Small intestine (tissue), 7 donors: ENCODE measurements at regions not wholly inside any gene's neighbourhood (a gene's known extent, or its start where the extent isn't known, plus 50 kb on each side); places are given as distances from the start of the nearest gene placed in this dataset.

Experiments used
- DNase-seq, 2 donors: peaks; one replicate each; pipeline versions ENCODE4 v3.0.0 to v3.0.0-alpha.2; 2013
- FAIRE-seq: peaks from 2 replicates; lab custom pipeline; 2012; peaks lifted over from hg19 to GRCh38; lab: Jason Lieb, UNC
- H3K27ac ChIP-seq, 3 donors: one replicate each; pipeline ENCODE4 v1.5.1; 2013; ENCODE audit warnings: low read length in 2 of 3, mild to moderate bottlenecking in 2 of 3, control low read depth in 1 of 3, inconsistent platforms in 1 of 3, low read depth in 1 of 3, moderate library complexity in 1 of 3
- H3K27me3 ChIP-seq, 3 donors: one replicate each; pipeline ENCODE4 v1.6.1; 2013; ENCODE audit warnings: low read length in 3 of 3, inconsistent platforms in 1 of 3; ENCODE audit not compliant: control insufficient read depth in 3 of 3, insufficient read depth in 3 of 3
- H3K36me3 ChIP-seq, 3 donors: one replicate each; pipeline ENCODE4 v1.6.1; 2013; ENCODE audit warnings: low read length in 3 of 3, inconsistent platforms in 1 of 3, low read depth in 1 of 3, mild to moderate bottlenecking in 1 of 3, moderate library complexity in 1 of 3; ENCODE audit not compliant: control insufficient read depth in 3 of 3, insufficient read depth in 2 of 3
- H3K4me1 ChIP-seq, 3 donors: one replicate each; pipeline ENCODE4 v1.6.1; 2013; ENCODE audit warnings: low read length in 2 of 3, inconsistent platforms in 1 of 3, low read depth in 1 of 3, mild to moderate bottlenecking in 1 of 3, moderate library complexity in 1 of 3; ENCODE audit not compliant: control insufficient read depth in 3 of 3, insufficient read depth in 2 of 3
- H3K4me3 ChIP-seq, 3 donors: one replicate each; pipeline ENCODE4 v1.5.1; 2013; ENCODE audit warnings: low read length in 3 of 3, control low read depth in 1 of 3, inconsistent platforms in 1 of 3, low read depth in 1 of 3, mild to moderate bottlenecking in 1 of 3, moderate library complexity in 1 of 3
- H3K9me3 ChIP-seq, 2 donors: one replicate each; pipeline ENCODE4 v1.6.1; 2013; ENCODE audit warnings: low read depth in 1 of 2, low read length in 1 of 2; ENCODE audit not compliant: control insufficient read depth in 2 of 2, insufficient read depth in 1 of 2
- WGBS, 3 donors: extraction: QIAGEN DNeasy Blood & Tissue Kit; methylation state at CpG; one replicate each; pipeline ENCODE4 v1.1.7; 2013; 5-methylcytosine and 5-hydroxymethylcytosine counted together
- donor health status: healthy with polysubstance abuse.
- donor health status: control.
- donor health status: control.
- donor health status: Bipolar disorder and iron deficiency.
- donor health status: healthy.

GRCh38 chr16:9371713-9372448, 280.4 kb downstream of the HAPSTR1 start:
- no peaks in the 10 kb centered on the region for H3K36me3 ChIP-seq
- FAIRE-seq, result no peak
- H3K27ac ChIP-seq, result no peak overlapping the region
- no peaks in the 10 kb centered on the region for H3K4me1 ChIP-seq
- no peaks in the 10 kb centered on the region for H3K27me3 ChIP-seq
- H3K4me3 ChIP-seq, result no peak overlapping the region
- WGBS, 3 donors, result 91 to 93% (median 92%) methylated on average over 8 of the region's 8 CpGs
- no peak for DNase-seq
- H3K9me3 ChIP-seq, result peaks cover 0 to 2% of the 10 kb centered on the region in 2 donors

- Histone ChIP-seq H3K27me3 (no peaks in the 10 kb centered on the region), H3K9me3 (peaks cover 0 to 2% of the 10 kb centered on the region in 2 donors), H3K36me3 (no peaks in the 10 kb centered on the region), H3K4me3 (no peak overlapping the region), H3K27ac (no peak overlapping the region), H3K4me1 (no peaks in the 10 kb centered on the region)
- FAIRE-seq (no peak), DNase-seq (no peak)
- 64 to 79% (median 76%) methylated on average over 13 of the region's 13 CpGs for WGBS, 3 donors
Measured at GRCh38 chr16:9372934-9373890, 281.8 kb downstream of the HAPSTR1 start.

- 36 to 68% (median 67%) methylated on average over 7 of the region's 7 CpGs for WGBS, 3 donors
- Histone ChIP-seq H3K4me1 (no peaks in the 10 kb centered on the region), H3K4me3 (no peak overlapping the region), H3K36me3 (no peaks in the 10 kb centered on the region), H3K9me3 (peaks cover 0 to 2% of the 10 kb centered on the region in 2 donors), H3K27ac (no peak overlapping the region), H3K27me3 (no peaks in the 10 kb centered on the region)
- no peak for DNase-seq
- no peak for FAIRE-seq
Measured at GRCh38 chr16:9374061-9374460, 282.6 kb downstream of the HAPSTR1 start.

GRCh38 chr16:9378876-9379275, 287.4 kb downstream of the HAPSTR1 start:
- WGBS, 3 donors, result 62 to 78% (median 71%) methylated on average over 5 of the region's 5 CpGs
- FAIRE-seq, result no peak
- H3K27ac ChIP-seq, result no peak overlapping the region
- H3K9me3 ChIP-seq, result no peaks in the 10 kb centered on the region
- no peaks in the 10 kb centered on the region for H3K36me3 ChIP-seq
- no peak for DNase-seq
- no peaks in the 10 kb centered on the region for H3K27me3 ChIP-seq
- H3K4me1 ChIP-seq, result no peaks in the 10 kb centered on the region
- no peak overlapping the region for H3K4me3 ChIP-seq

GRCh38 chr16:9380221-9380620, 288.8 kb downstream of the HAPSTR1 start:
- WGBS, 3 donors, result 78 to 83% (median 83%) methylated on average over 3 of the region's 3 CpGs
- DNase-seq (no peak), FAIRE-seq (no peak)
- no peaks in the 10 kb centered on the region for H3K36me3 ChIP-seq
- H3K27me3 ChIP-seq, result no peaks in the 10 kb centered on the region
- H3K27ac ChIP-seq, result no peak overlapping the region
- no peaks in the 10 kb centered on the region for H3K9me3 ChIP-seq
- H3K4me1 ChIP-seq, result no peaks in the 10 kb centered on the region
- H3K4me3 ChIP-seq, result no peak overlapping the region

- no peak overlapping the region for H3K27ac ChIP-seq
- 83 to 87% (median 85%) methylated on average over 6 of the region's 6 CpGs for WGBS, 3 donors
- no peak overlapping the region for H3K4me3 ChIP-seq
- FAIRE-seq (no peak), DNase-seq (no peak)
- peaks cover 0 to 2% of the 10 kb centered on the region in 2 donors for H3K9me3 ChIP-seq
- no peaks in the 10 kb centered on the region for H3K36me3 ChIP-seq
- H3K4me1 ChIP-seq, result no peaks in the 10 kb centered on the region
- H3K27me3 ChIP-seq, result no peaks in the 10 kb centered on the region
Measured at GRCh38 chr16:9381399-9381798, 290.0 kb downstream of the HAPSTR1 start.

GRCh38 chr16:9381905-9382304, 290.5 kb downstream of the HAPSTR1 start:
- DNase-seq, result no peak
- H3K9me3 ChIP-seq, result peaks cover 0 to 2% of the 10 kb centered on the region in 2 donors
- FAIRE-seq, result no peak
- H3K4me1 ChIP-seq, result no peaks in the 10 kb centered on the region
- H3K4me3 ChIP-seq, result no peak overlapping the region
- 77 to 80% (median 78%) methylated on average over 4 of the region's 4 CpGs for WGBS, 3 donors
- no peak overlapping the region for H3K27ac ChIP-seq
- no peaks in the 10 kb centered on the region for H3K27me3 ChIP-seq
- no peaks in the 10 kb centered on the region for H3K36me3 ChIP-seq

- H3K9me3 ChIP-seq, result peaks cover 0 to 7% of the 10 kb centered on the region in 2 donors
- DNase-seq, result no peak
- 69 to 85% (median 76%) methylated on average over 3 of the region's 3 CpGs for WGBS, 3 donors
- no peaks in the 10 kb centered on the region for H3K4me1 ChIP-seq
- no peak overlapping the region for H3K4me3 ChIP-seq
- H3K36me3 ChIP-seq, result no peaks in the 10 kb centered on the region
- no peaks in the 10 kb centered on the region for H3K27me3 ChIP-seq
- no peak for FAIRE-seq
- H3K27ac ChIP-seq, result no peak overlapping the region
Measured at GRCh38 chr16:9383281-9383680, 291.8 kb downstream of the HAPSTR1 start.
